HCT116 (cell line): ENCODE measurements at regions not wholly inside any gene's neighbourhood (a gene's known extent, or its start where the extent isn't known, plus 50 kb on each side); places are given as distances from the start of the nearest gene placed in this dataset.

ENCODE experiments used
- ATAC-seq: fragments of 200-7000 bp; cut with Tn5 transposase; 2 replicates; pipeline ENCODE4 v1.9.1; 2020; ENCODE audit warnings: mild to moderate bottlenecking, moderate library complexity
- BruUV-seq: library from RNA; stranded (reverse); fragments of 400-500 nt; replicated peaks from 2 replicates; lab custom pipeline; 2021; lab: Mats Ljungman, UMichigan
- CTCF ChIA-PET: fragments of 300-600 bp; sonication (Branson Sonifier 250); formaldehyde crosslinking; loops from one replicate; lab custom pipeline; 2021; ENCODE audit warnings: antibody characterized with exemption; lab: Charles Lee
- POLR2A ChIA-PET: fragments of 300-600, 350-600 bp; sonication (Branson Sonifier 250); formaldehyde crosslinking; loops from one replicate; lab custom pipeline; 2021; ENCODE audit warnings: antibody characterized with exemption; lab: Charles Lee
- RAD21 ChIA-PET, 2 experiments: fragments of 300-600 bp; sonication (Branson Sonifier 250); formaldehyde crosslinking; loops; one replicate each; lab custom pipeline; 2023; ENCODE audit warnings: low total read pairs in 2 of 2; ENCODE audit not compliant: uncharacterized antibody in 2 of 2, unreplicated experiment in 2 of 2, low non-redundant PET in 1 of 2; lab: Charles Lee
- DNase-seq: peaks from one replicate; pipeline ENCODE4 v3.0.0-alpha.2; 2010; ENCODE audit warnings: low read depth, low spot score
- H2AFZ ChIP-seq: fragments of 200-600 bp; shearing (Covaris generic), sonication (generic); 2 replicates; pipeline ENCODE4 v1.6.1; 2017; ENCODE audit warnings: low read depth, mixed run types, mixed read lengths, antibody characterized with exemption, low read length; ENCODE audit not compliant: poor library complexity, severe bottlenecking
- H3K27ac ChIP-seq: 2 replicates; pipeline ENCODE4 v1.5.1; 2012; ENCODE audit warnings: low read depth, low read length
- H3K27me3 ChIP-seq: fragments of 200-600 bp; sonication (generic); 2 replicates; pipeline ENCODE4 v1.6.1; 2016; ENCODE audit warnings: mixed run types, low read length, mixed read lengths; ENCODE audit not compliant: insufficient read depth
- H3K36me3 ChIP-seq, 2 experiments: fragments of 200-500 bp in 1 of 2; fragments of 200-600 bp in 1 of 2; sonication (Bioruptor generic) in 1 of 2; sonication (generic) in 1 of 2; 2 replicates each; pipeline versions ENCODE4 v1.5.1 to v1.6.1; 2014 to 2016; ENCODE audit warnings: low read length in 2 of 2, inconsistent platforms in 1 of 2, mixed read lengths in 1 of 2, mixed run types in 1 of 2; ENCODE audit not compliant: insufficient read depth in 2 of 2, control insufficient read depth in 1 of 2
- H3K4me1 ChIP-seq, 2 experiments: fragments of 200-600 bp in 1 of 2; sonication (generic) in 1 of 2; 2 replicates each; pipeline versions ENCODE4 v1.5.1 to v1.6.1; 2012 to 2017; ENCODE audit warnings: low read length in 2 of 2, inconsistent platforms in 1 of 2, mild to moderate bottlenecking in 1 of 2, mixed read lengths in 1 of 2, mixed run types in 1 of 2, moderate library complexity in 1 of 2; ENCODE audit not compliant: insufficient read depth in 2 of 2, control insufficient read depth in 1 of 2
- H3K4me2 ChIP-seq: fragments of 200-600 bp; sonication (generic); 2 replicates; pipeline ENCODE4 v1.6.1; 2017; ENCODE audit warnings: mixed run types, low read length, mixed read lengths
- H3K4me3 ChIP-seq, 2 experiments: fragments of 200-600 bp in 1 of 2; sonication (generic) in 1 of 2; replicated peaks in 1 of 2; 2 replicates each; pipeline ENCODE4 v1.5.1; 2011 to 2016; ENCODE audit warnings: low read length in 2 of 2, control low read depth in 1 of 2, low read depth in 1 of 2, mild to moderate bottlenecking in 1 of 2, mixed read lengths in 1 of 2, mixed run types in 1 of 2
- H3K79me2 ChIP-seq: fragments of 200-600 bp; sonication (generic); 2 replicates; pipeline ENCODE4 v1.6.1; 2017; ENCODE audit warnings: mild to moderate bottlenecking, mixed run types, low read length, moderate library complexity, mixed read lengths; ENCODE audit not compliant: insufficient read depth
- H3K9ac ChIP-seq: fragments of 200-600 bp; sonication (generic); 2 replicates; pipeline ENCODE4 v1.6.1; 2016; ENCODE audit warnings: low read length, mixed read lengths
- H3K9me2 ChIP-seq: fragments of 200-600 bp; sonication (generic), shearing (Covaris generic); 2 replicates; pipeline ENCODE4 v1.6.1; 2017; ENCODE audit warnings: mixed run types, mild to moderate bottlenecking, moderate library complexity; ENCODE audit not compliant: insufficient read depth
- H3K9me3 ChIP-seq, 2 experiments: fragments of 200-500 bp in 1 of 2; fragments of 200-600 bp in 1 of 2; sonication (Bioruptor generic) in 1 of 2; sonication (generic) in 1 of 2; 2 replicates each; pipeline ENCODE4 v1.6.1; 2014 to 2017; ENCODE audit warnings: low read length in 2 of 2, mixed read lengths in 2 of 2, inconsistent platforms in 1 of 2, low read depth in 1 of 2, mild to moderate bottlenecking in 1 of 2, mixed run types in 1 of 2, moderate library complexity in 1 of 2; ENCODE audit not compliant: control insufficient read depth in 1 of 2, insufficient read depth in 1 of 2
- H4K20me1 ChIP-seq: fragments of 200-600 bp; sonication (generic), shearing (Covaris generic); 2 replicates; pipeline ENCODE4 v1.6.1; 2017; ENCODE audit warnings: mixed run types, mild to moderate bottlenecking, moderate library complexity; ENCODE audit not compliant: insufficient read depth
- ATF3 ChIP-seq: IDR thresholded peaks from 2 replicates; pipeline ENCODE4 v1.6.1; 2012
- CBX3 ChIP-seq: IDR thresholded peaks from 2 replicates; pipeline ENCODE4 v1.6.1; 2012; ENCODE audit warnings: low read depth
- CTCF ChIP-seq, 3 experiments: fragments of 200-600 bp in 1 of 3; sonication (generic) in 1 of 3; IDR thresholded peaks in 2 of 3; conservative IDR thresholded peaks in 1 of 3; 2 replicates each; pipeline ENCODE4 v1.5.1; 2012 to 2017; ENCODE audit warnings: low read depth in 2 of 3, low read length in 2 of 3, antibody characterized with exemption in 1 of 3, borderline replicate concordance in 1 of 3, control low read depth in 1 of 3, mild to moderate bottlenecking in 1 of 3, mixed read lengths in 1 of 3, mixed run types in 1 of 3, moderate library complexity in 1 of 3; ENCODE audit not compliant: insufficient read depth in 1 of 3
- EZH2 ChIP-seq: fragments of 200-600 bp; sonication (generic); IDR thresholded peaks from 2 replicates; pipeline ENCODE4 v1.6.1; 2017; ENCODE audit warnings: antibody characterized with exemption, mixed run types
- JUND ChIP-seq: IDR thresholded peaks from 2 replicates; pipeline ENCODE4 v1.6.1; 2012
- POLR2AphosphoS5 ChIP-seq: IDR thresholded peaks from 2 replicates; pipeline ENCODE4 v1.6.1; 2011; ENCODE audit warnings: mild to moderate bottlenecking, low read depth, low read length, moderate library complexity
- SIN3A ChIP-seq: IDR thresholded peaks from 2 replicates; pipeline ENCODE4 v1.6.1; 2012; ENCODE audit warnings: low read depth
- SP1 ChIP-seq: IDR thresholded peaks from 2 replicates; pipeline ENCODE4 v1.6.1; 2012; ENCODE audit warnings: low read depth
- SRF ChIP-seq: IDR thresholded peaks from 2 replicates; pipeline ENCODE4 v1.6.1; 2012; ENCODE audit warnings: low read depth
- YY1 ChIP-seq: IDR thresholded peaks from 2 replicates; pipeline ENCODE4 v1.6.1; 2011; ENCODE audit warnings: low read length, low read depth, moderate library complexity, mild to moderate bottlenecking; ENCODE audit not compliant: insufficient replicate concordance; ENCODE audit errors: extremely low read depth
- ZFX ChIP-seq: fragments of 450-650 bp; IDR thresholded peaks from 2 replicates; pipeline ENCODE4 v1.6.1; 2017
- ZNF274 ChIP-seq: fragments of 200-500 bp; sonication (Bioruptor generic); IDR thresholded peaks from 2 replicates; pipeline ENCODE4 v1.6.1; 2014; ENCODE audit warnings: mild to moderate bottlenecking, low read depth, low read length, inconsistent platforms
- intact Hi-C: fragments of 100-400 bp; cut with micrococcal nuclease; formaldehyde crosslinking; loops from 2 replicates; pipeline ENCODE4 v1.10.0; 2022

- H3K4me1 ChIP-seq = peaks cover 2 to 16% of the 10 kb centered on the region in 2 experiments; a peak in 2 of 4 replicates
- H3K27me3 ChIP-seq = no peaks in the 10 kb centered on the region
- H3K4me3 ChIP-seq = no peak overlapping the region
- POLR2A ChIA-PET = no interaction called here
- no peak overlapping the region for H3K27ac ChIP-seq
- H3K9ac ChIP-seq = no peak overlapping the region
- H2AFZ ChIP-seq = no peak overlapping the region
- no peak overlapping the region for H3K4me2 ChIP-seq
- H3K9me2 ChIP-seq = no peaks in the 10 kb centered on the region
- no peaks in the 10 kb centered on the region for H3K9me3 ChIP-seq
- no peak for DNase-seq
- CTCF ChIA-PET = no interaction called here
- no peak for TF ChIP-seq SRF
- TF ChIP-seq ZNF274 = no peak
- no peak for TF ChIP-seq CTCF (IDR thresholded peaks at IDR 0.05 in 2 of 3, conservative IDR thresholded peaks at IDR 0.05 in 1 of 3; ENCODE audit: borderline replicate concordance in 1 of 3, insufficient read depth in 1 of 3, low read depth in 2 of 3, low read length in 2 of 3)
- TF ChIP-seq SP1 = no peak
- TF ChIP-seq JUND = no peak
- no peak for TF ChIP-seq ATF3
- TF ChIP-seq ZFX = no peak
- TF ChIP-seq SIN3A = no peak
- TF ChIP-seq CBX3 = no peak
- TF ChIP-seq EZH2 = no peak
- TF ChIP-seq YY1 = no peak
- TF ChIP-seq POLR2AphosphoS5 = no peak
- intact Hi-C loops = no loop called here
- H3K36me3 ChIP-seq = no peaks in the 10 kb centered on the region
- no peaks in the 10 kb centered on the region for H4K20me1 ChIP-seq
- no TSS peak for BruUV-seq
- ATAC-seq = no peak
- RAD21 ChIA-PET = no interaction called here
- H3K79me2 ChIP-seq = no peaks in the 10 kb centered on the region
Observed at GRCh38 chr12:89239534-89239933, 112.8 kb downstream of the DUSP6 start.
